H9 (cell line): ENCODE measurements at regions not wholly inside any gene's neighbourhood (a gene's known extent, or its start where the extent isn't known, plus 50 kb on each side); places are given as distances from the start of the nearest gene placed in this dataset.

ENCODE experiments used
- DNase-seq: peaks from one replicate; pipeline ENCODE4 v3.0.0-alpha.2; 2017
- H2AFZ ChIP-seq: one replicate; pipeline ENCODE4 v1.6.1; 2013; ENCODE audit warnings: mild to moderate bottlenecking, low read length, control low read depth, moderate library complexity
- H2AK5ac ChIP-seq: 2 replicates; pipeline ENCODE4 v1.6.1; 2013; ENCODE audit warnings: low read length, control low read depth, mixed read lengths; ENCODE audit not compliant: insufficient read length
- H2BK120ac ChIP-seq: one replicate; pipeline ENCODE4 v1.6.1; 2013; ENCODE audit warnings: low read depth, mild to moderate bottlenecking, low read length, control low read depth, inconsistent platforms; ENCODE audit not compliant: poor library complexity, severe bottlenecking
- H2BK12ac ChIP-seq: 2 replicates; pipeline ENCODE4 v1.6.1; 2013; ENCODE audit warnings: low read length, control low read depth, mixed read lengths, low read depth; ENCODE audit not compliant: insufficient read length
- H2BK15ac ChIP-seq: 2 replicates; pipeline ENCODE4 v1.6.1; 2013; ENCODE audit warnings: low read depth, low read length, control low read depth
- H2BK20ac ChIP-seq: one replicate; pipeline ENCODE4 v1.6.1; 2013; ENCODE audit warnings: low read depth, mild to moderate bottlenecking, low read length, control low read depth, inconsistent platforms; ENCODE audit not compliant: poor library complexity, severe bottlenecking
- H2BK5ac ChIP-seq: 2 replicates; pipeline ENCODE4 v1.6.1; 2013; ENCODE audit warnings: low read length, control low read depth, mixed read lengths; ENCODE audit not compliant: insufficient read length
- H3K14ac ChIP-seq: 2 replicates; pipeline ENCODE4 v1.6.1; 2013; ENCODE audit warnings: low read length, control low read depth; ENCODE audit not compliant: insufficient read depth
- H3K18ac ChIP-seq: 2 replicates; pipeline ENCODE4 v1.6.1; 2013; ENCODE audit warnings: low read depth, mild to moderate bottlenecking, mixed read lengths, low read length, control low read depth; ENCODE audit not compliant: insufficient read length
- H3K23ac ChIP-seq: 2 replicates; pipeline ENCODE4 v1.6.1; 2013; ENCODE audit warnings: low read length, control low read depth, mixed read lengths, low read depth; ENCODE audit not compliant: insufficient read length
- H3K23me2 ChIP-seq: 2 replicates; pipeline ENCODE4 v1.6.1; 2013; ENCODE audit warnings: low read depth, mild to moderate bottlenecking, mixed read lengths, low read length, control low read depth; ENCODE audit not compliant: insufficient read length, poor library complexity, severe bottlenecking
- H3K27ac ChIP-seq: 2 replicates; pipeline ENCODE4 v1.5.1; 2013; ENCODE audit warnings: low read length, control low read depth, mixed read lengths, low read depth; ENCODE audit not compliant: insufficient read length
- H3K27me3 ChIP-seq: 2 replicates; pipeline ENCODE4 v1.6.1; 2013; ENCODE audit warnings: low read length, control low read depth, inconsistent platforms; ENCODE audit not compliant: insufficient read depth
- H3K4ac ChIP-seq: 2 replicates; pipeline ENCODE4 v1.6.1; 2013; ENCODE audit warnings: low read depth, mild to moderate bottlenecking, control low read depth, inconsistent platforms, low read length, moderate library complexity
- H3K4me1 ChIP-seq: 2 replicates; pipeline ENCODE4 v1.6.1; 2013; ENCODE audit warnings: low read length, control low read depth, inconsistent platforms; ENCODE audit not compliant: insufficient read depth
- H3K4me2 ChIP-seq: 2 replicates; pipeline ENCODE4 v1.6.1; 2013; ENCODE audit warnings: low read length, control low read depth, mixed read lengths; ENCODE audit not compliant: insufficient read length, insufficient read depth
- H3K56ac ChIP-seq: 2 replicates; pipeline ENCODE4 v1.6.1; 2013; ENCODE audit warnings: low read depth, mild to moderate bottlenecking, mixed read lengths, low read length, control low read depth; ENCODE audit not compliant: insufficient read length
- H3K79me1 ChIP-seq: 2 replicates; pipeline ENCODE4 v1.6.1; 2013; ENCODE audit warnings: low read depth, mild to moderate bottlenecking, moderate library complexity, low read length, control low read depth, inconsistent platforms; ENCODE audit not compliant: insufficient read depth, poor library complexity, severe bottlenecking
- H3K79me2 ChIP-seq: 2 replicates; pipeline ENCODE4 v1.6.1; 2013; ENCODE audit warnings: low read length, control low read depth, inconsistent platforms; ENCODE audit not compliant: insufficient read depth
- H3K9ac ChIP-seq: 2 replicates; pipeline ENCODE4 v1.6.1; 2013; ENCODE audit warnings: low read length, control low read depth, mixed read lengths; ENCODE audit not compliant: insufficient read length; ENCODE audit errors: extremely low read depth
- H3K9me3 ChIP-seq: one replicate; pipeline ENCODE4 v1.6.1; 2013; ENCODE audit warnings: low read depth, low read length, inconsistent platforms; ENCODE audit not compliant: control insufficient read depth
- H3T11ph ChIP-seq: one replicate; pipeline ENCODE4 v1.6.1; 2013; ENCODE audit warnings: mild to moderate bottlenecking, low read length, control low read depth, inconsistent platforms
- H4K20me1 ChIP-seq: one replicate; pipeline ENCODE4 v1.6.1; 2013; ENCODE audit not compliant: control insufficient read depth, insufficient read length, insufficient read depth
- H4K5ac ChIP-seq: 2 replicates; pipeline ENCODE4 v1.6.1; 2013; ENCODE audit warnings: low read depth, mild to moderate bottlenecking, mixed read lengths, low read length, control low read depth; ENCODE audit not compliant: insufficient read length
- H4K8ac ChIP-seq: replicated peaks from 2 replicates; pipeline ENCODE4 v1.6.1; 2013; ENCODE audit warnings: low read length, control low read depth, mixed read lengths, low read depth; ENCODE audit not compliant: insufficient read length
- H4K91ac ChIP-seq: 2 replicates; pipeline ENCODE4 v1.6.1; 2013; ENCODE audit warnings: low read depth, mild to moderate bottlenecking, moderate library complexity, mixed read lengths, low read length, control low read depth; ENCODE audit not compliant: insufficient read length
- H3K27ac Mint-ChIP-seq, 3 experiments: 2 replicates in 2 of 3; 3 replicates in 1 of 3; pipeline ENCODE4 v1.8.0; 2020 to 2021; ENCODE audit warnings: mixed read lengths in 3 of 3, mild to moderate bottlenecking in 1 of 3, moderate library complexity in 1 of 3
- H3K27me3 Mint-ChIP-seq: 2 replicates; pipeline ENCODE4 v1.8.0; 2021; ENCODE audit warnings: low read depth, mild to moderate bottlenecking, moderate library complexity, mixed read lengths
- H3K36me3 Mint-ChIP-seq, 3 experiments: 2 replicates in 2 of 3; 3 replicates in 1 of 3; pipeline ENCODE4 v1.8.0; 2020 to 2021; ENCODE audit warnings: low read depth in 3 of 3, mixed read lengths in 3 of 3; ENCODE audit not compliant: insufficient read depth in 1 of 3
- H3K4me1 Mint-ChIP-seq, 2 experiments: 2 replicates each; pipeline ENCODE4 v1.8.0; 2020; ENCODE audit warnings: mixed read lengths in 2 of 2
- H3K4me3 Mint-ChIP-seq, 2 experiments: 2 replicates in 1 of 2; 3 replicates in 1 of 2; pipeline ENCODE4 v1.8.0; 2020 to 2021; ENCODE audit warnings: mild to moderate bottlenecking in 2 of 2, mixed read lengths in 2 of 2, moderate library complexity in 1 of 2
- H3K9me3 Mint-ChIP-seq, 2 experiments: 2 replicates in 1 of 2; 3 replicates in 1 of 2; pipeline ENCODE4 v1.8.0; 2020; ENCODE audit warnings: mild to moderate bottlenecking in 2 of 2, mixed read lengths in 2 of 2, moderate library complexity in 1 of 2
- CTCF ChIP-seq: fragments of 200-600 bp; sonication (generic); conservative IDR thresholded peaks from 3 replicates; pipeline ENCODE4 v1.8.0; 2021; ENCODE audit warnings: antibody characterized with exemption, mild to moderate bottlenecking
- WGBS: extraction: QIAGEN DNeasy Blood & Tissue Kit; methylation state at CpG from one replicate; pipeline ENCODE4 v1.1.7; 2013; ENCODE audit warnings: missing lambda C conversion rate, low lambda C conversion rate, mixed read lengths; ENCODE audit not compliant: insufficient read length; ENCODE audit errors: extremely low coverage; 5-methylcytosine and 5-hydroxymethylcytosine counted together

GRCh38 chr3:147130461-147130860 lies 275.9 kb downstream of the ZIC4 start:
- WGBS: no CpG with 5 or more reads among the region's 2 CpGs
- H3K9me3 Mint-ChIP-seq: peaks cover 22 to 34% of the 10 kb centered on the region in 2 experiments
- peaks cover 10% of the 10 kb centered on the region for H3K9me3 ChIP-seq
- no peak overlapping the region for H2AK5ac ChIP-seq
- H3K79me1 ChIP-seq: no peaks in the 10 kb centered on the region
- H3K4me1 Mint-ChIP-seq: no peaks in the 10 kb centered on the region
- no peak overlapping the region for H3K27ac ChIP-seq
- H3K9ac ChIP-seq: no peak overlapping the region
- peaks cover 4 to 21% (median 5%) of the 10 kb centered on the region in 3 experiments for H3K36me3 Mint-ChIP-seq
- H2BK5ac ChIP-seq: no peak overlapping the region
- no peaks in the 10 kb centered on the region; the same call in 1 of the 2 replicates for H3K27me3 Mint-ChIP-seq
- no peaks in the 10 kb centered on the region for H3K79me2 ChIP-seq
- H4K20me1 ChIP-seq: no peaks in the 10 kb centered on the region
- no peaks in the 10 kb centered on the region for H3K23me2 ChIP-seq
- no peak overlapping the region for H3K4ac ChIP-seq
- no peak overlapping the region for H4K91ac ChIP-seq
- H3K4me1 ChIP-seq: no peaks in the 10 kb centered on the region
- no peak overlapping the region for H2BK12ac ChIP-seq
- no peak overlapping the region for H4K5ac ChIP-seq
- H4K8ac ChIP-seq: no peak overlapping the region
- no peak for TF ChIP-seq CTCF
- H2BK20ac ChIP-seq: no peak overlapping the region
- no peak for DNase-seq
- H2BK120ac ChIP-seq: no peak overlapping the region
- no peak overlapping the region for H3K18ac ChIP-seq
- H3K27me3 ChIP-seq: no peaks in the 10 kb centered on the region
- no peak overlapping the region for H3K27ac Mint-ChIP-seq
- H3K4me3 Mint-ChIP-seq: no peak overlapping the region
- no peak overlapping the region for H3K23ac ChIP-seq
- no peak overlapping the region for H3K56ac ChIP-seq
- no peak overlapping the region for H3K14ac ChIP-seq
- no peak overlapping the region for H3K4me2 ChIP-seq
- no peak overlapping the region for H2BK15ac ChIP-seq
- H3T11ph ChIP-seq: no peak overlapping the region
- H2AFZ ChIP-seq: no peak overlapping the region
